C4-2B (cell line): ENCODE measurements at regions not wholly inside any gene's neighbourhood (a gene's known extent, or its start where the extent isn't known, plus 50 kb on each side); places are given as distances from the start of the nearest gene placed in this dataset.

Source experiments
- ZFX ChIP-seq: fragments of 450-650 bp; IDR thresholded peaks from 2 replicates; pipeline ENCODE4 v1.6.1; 2017
- TF ChIP-seq, protein P1 (sequence below): fragments of 450-650 bp; conservative IDR thresholded peaks from 2 replicates; pipeline ENCODE4 v1.5.1; 2017; ENCODE audit warnings: mild to moderate bottlenecking

DNA sequence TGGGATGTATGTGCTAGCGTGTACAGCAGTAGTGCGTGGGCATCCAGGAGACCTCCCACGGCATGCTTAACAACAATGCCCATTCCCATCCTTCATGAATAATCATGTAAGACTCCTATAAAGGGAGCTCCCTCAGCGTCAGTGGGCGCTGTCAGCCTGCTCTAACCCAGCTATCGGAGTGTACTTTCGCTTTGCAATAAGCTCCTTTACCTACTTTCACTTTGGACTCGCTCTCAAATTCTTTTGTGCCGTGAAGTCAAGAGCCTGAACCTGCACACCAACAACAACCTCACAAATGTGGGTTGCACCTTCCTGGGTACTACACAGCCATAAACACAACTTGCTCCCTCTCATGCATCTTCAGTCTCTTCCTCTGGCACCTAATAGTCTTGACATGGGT lies 114.8 kb upstream of the PAXBP1 start:
- TF ChIP-seq, protein P1, sequence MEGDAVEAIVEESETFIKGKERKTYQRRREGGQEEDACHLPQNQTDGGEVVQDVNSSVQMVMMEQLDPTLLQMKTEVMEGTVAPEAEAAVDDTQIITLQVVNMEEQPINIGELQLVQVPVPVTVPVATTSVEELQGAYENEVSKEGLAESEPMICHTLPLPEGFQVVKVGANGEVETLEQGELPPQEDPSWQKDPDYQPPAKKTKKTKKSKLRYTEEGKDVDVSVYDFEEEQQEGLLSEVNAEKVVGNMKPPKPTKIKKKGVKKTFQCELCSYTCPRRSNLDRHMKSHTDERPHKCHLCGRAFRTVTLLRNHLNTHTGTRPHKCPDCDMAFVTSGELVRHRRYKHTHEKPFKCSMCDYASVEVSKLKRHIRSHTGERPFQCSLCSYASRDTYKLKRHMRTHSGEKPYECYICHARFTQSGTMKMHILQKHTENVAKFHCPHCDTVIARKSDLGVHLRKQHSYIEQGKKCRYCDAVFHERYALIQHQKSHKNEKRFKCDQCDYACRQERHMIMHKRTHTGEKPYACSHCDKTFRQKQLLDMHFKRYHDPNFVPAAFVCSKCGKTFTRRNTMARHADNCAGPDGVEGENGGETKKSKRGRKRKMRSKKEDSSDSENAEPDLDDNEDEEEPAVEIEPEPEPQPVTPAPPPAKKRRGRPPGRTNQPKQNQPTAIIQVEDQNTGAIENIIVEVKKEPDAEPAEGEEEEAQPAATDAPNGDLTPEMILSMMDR = no peak
- TF ChIP-seq ZFX = no peak
